GM18909 (cell line): ENCODE measurements at regions not wholly inside any gene's neighbourhood (a gene's known extent, or its start where the extent isn't known, plus 50 kb on each side); places are given as distances from the start of the nearest gene placed in this dataset.
"Not testable (repeated sequence)": the region's sequence is repeated elsewhere in the genome, so short reads cannot be mapped to it uniquely, and the experiment has no call there.

Experiments used
- ATAC-seq: cut with Tn5 transposase; IDR thresholded peaks from one replicate; pipeline ENCODE4 v1.9.1; 2021; ENCODE audit warnings: mild to moderate bottlenecking; ENCODE audit not compliant: unreplicated experiment, poor library complexity

GRCh38 chr1:229710746-229711145 is 84.7 kb downstream of the URB2 start:
- ATAC-seq, result no peak

- no peak for ATAC-seq
Observed at GRCh38 chr1:229714306-229714705, 88.3 kb downstream of the URB2 start.

GRCh38 chr1:229714964-229715603 is 89.0 kb downstream of the URB2 start:
- ATAC-seq, result peak; percentile 58

GRCh38 chr1:229716069-229716468 is 90.0 kb downstream of the URB2 start:
- no peak for ATAC-seq

GRCh38 chr1:229716704-229717103 is 90.7 kb downstream of the URB2 start:
- ATAC-seq, result no peak

- ATAC-seq, result no peak
Observed at GRCh38 chr1:229717786-229718576, 91.9 kb downstream of the URB2 start.

- ATAC-seq, result no peak
Observed at GRCh38 chr1:229726061-229726460, 100.0 kb downstream of the URB2 start.

- ATAC-seq, result no peak
Observed at GRCh38 chr1:229729916-229730315, 103.9 kb downstream of the URB2 start.

- no peak for ATAC-seq
Observed at GRCh38 chr1:229730573-229730972, 104.5 kb downstream of the URB2 start.

GRCh38 chr1:229732061-229732460 is 106.0 kb downstream of the URB2 start:
- ATAC-seq, result no peak

- ATAC-seq, result no peak
Observed at GRCh38 chr1:229736376-229736775, 110.3 kb downstream of the URB2 start.

GRCh38 chr1:229742614-229743013 is 116.6 kb downstream of the URB2 start:
- ATAC-seq, result not testable (repeated sequence)

- ATAC-seq, result no peak
Observed at GRCh38 chr1:229749992-229750391, 123.9 kb downstream of the URB2 start.

- no peak for ATAC-seq
Observed at GRCh38 chr1:229751610-229752009, 125.6 kb downstream of the URB2 start.

- ATAC-seq, result no peak
Observed at GRCh38 chr1:229752679-229753078, 126.6 kb downstream of the URB2 start.

- ATAC-seq, result no peak
Observed at GRCh38 chr1:229753764-229754551, 127.9 kb downstream of the URB2 start.

GRCh38 chr1:229756666-229757065 is 130.6 kb downstream of the URB2 start:
- ATAC-seq, result no peak

GRCh38 chr1:229757226-229757625 is 131.2 kb downstream of the URB2 start:
- ATAC-seq, result no peak

GRCh38 chr1:229758101-229759036 is 132.3 kb downstream of the URB2 start:
- ATAC-seq, result no peak

- ATAC-seq, result no peak
Observed at GRCh38 chr1:229759037-229759435, 133.0 kb downstream of the URB2 start.
